Endothelial cell of umbilical vein (primary cell): ENCODE measurements at regions not wholly inside any gene's neighbourhood (a gene's known extent, or its start where the extent isn't known, plus 50 kb on each side); places are given as distances from the start of the nearest gene placed in this dataset.
A peak's percentile ranks its signal among the peaks of the same experiment; 100 is the strongest.

Experiments
- BruUV-seq: library from RNA; stranded (reverse); fragments of 400-500 nt; replicated peaks from 2 replicates; lab custom pipeline; 2021; lab: Mats Ljungman, UMichigan
- CTCF ChIA-PET: fragments of 300-600, 350-600 bp; sonication (Branson Sonifier 250); formaldehyde crosslinking; loops from one replicate; lab custom pipeline; 2021; ENCODE audit warnings: antibody characterized with exemption, inconsistent platforms; lab: Charles Lee
- POLR2A ChIA-PET: fragments of 300-600, 350-600 bp; sonication (Branson Sonifier 250); formaldehyde crosslinking; loops from one replicate; lab custom pipeline; 2021; ENCODE audit warnings: antibody characterized with exemption, inconsistent platforms; lab: Charles Lee
- DNase-seq: peaks from one replicate; pipeline ENCODE4 v3.0.0-alpha.2; 2011; ENCODE audit warnings: low read depth, low spot score
- FAIRE-seq: peaks from 2 replicates; lab custom pipeline; 2011; peaks lifted over from hg19 to GRCh38; lab: Jason Lieb, UNC
- H2AFZ ChIP-seq: 2 replicates; pipeline ENCODE4 v1.6.0; 2012; ENCODE audit warnings: low read depth, low read length, control low read depth, inconsistent platforms
- H3K27ac ChIP-seq: 2 replicates; pipeline ENCODE4 v1.5.1; 2011; ENCODE audit warnings: low read depth, mild to moderate bottlenecking, control low read depth, low read length, moderate library complexity; ENCODE audit not compliant: insufficient read depth
- H3K27me3 ChIP-seq, 2 experiments: 2 replicates each; pipeline versions ENCODE4 v1.6.0 to v1.6.1; 2011; ENCODE audit warnings: low read length in 2 of 2, mixed read lengths in 1 of 2; ENCODE audit not compliant: control insufficient read depth in 2 of 2, insufficient read depth in 2 of 2
- H3K36me3 ChIP-seq, 2 experiments: 2 replicates in 1 of 2; 3 replicates in 1 of 2; pipeline ENCODE4 v1.5.1; 2011; ENCODE audit warnings: low read length in 2 of 2, mild to moderate bottlenecking in 1 of 2, moderate library complexity in 1 of 2; ENCODE audit not compliant: control insufficient read depth in 2 of 2, insufficient read depth in 2 of 2; ENCODE audit errors: extremely low read depth in 1 of 2
- H3K4me1 ChIP-seq: 3 replicates; pipeline ENCODE4 v1.5.1; 2011; ENCODE audit warnings: mild to moderate bottlenecking, low read length; ENCODE audit not compliant: control insufficient read depth, insufficient read depth; ENCODE audit errors: extremely low read depth
- H3K4me2 ChIP-seq: 2 replicates; pipeline ENCODE4 v1.6.1; 2011; ENCODE audit warnings: low read length, control low read depth, mixed read lengths; ENCODE audit not compliant: insufficient read depth
- H3K4me3 ChIP-seq, 3 experiments: fragments of 200-600 bp in 1 of 3; sonication (generic), shearing (Covaris generic) in 1 of 3; replicated peaks in 1 of 3; 2 replicates each; pipeline ENCODE4 v1.5.1; 2011 to 2016; ENCODE audit warnings: control low read depth in 3 of 3, low read length in 3 of 3, mild to moderate bottlenecking in 2 of 3, inconsistent platforms in 1 of 3, low read depth in 1 of 3, moderate library complexity in 1 of 3; ENCODE audit not compliant: insufficient read depth in 1 of 3
- H3K79me2 ChIP-seq: 2 replicates; pipeline ENCODE4 v1.6.0; 2012; ENCODE audit warnings: low read length, inconsistent platforms; ENCODE audit not compliant: control insufficient read depth, insufficient read depth
- H3K9ac ChIP-seq: replicated peaks from 2 replicates; pipeline ENCODE3; 2011; ENCODE audit warnings: low read length, control low read depth; ENCODE audit not compliant: insufficient read depth; ENCODE audit errors: extremely low read depth
- H3K9me1 ChIP-seq: replicated peaks from 3 replicates; pipeline ENCODE4 v1.6.0; 2011; ENCODE audit warnings: mild to moderate bottlenecking, low read length; ENCODE audit not compliant: control insufficient read depth, insufficient read depth; ENCODE audit errors: extremely low read depth
- H3K9me3 ChIP-seq: replicated peaks from 2 replicates; pipeline ENCODE4 v1.5.1; 2012; ENCODE audit warnings: low read length, inconsistent platforms; ENCODE audit not compliant: control insufficient read depth, insufficient read depth
- H4K20me1 ChIP-seq: replicated peaks from 2 replicates; pipeline ENCODE3; 2011; ENCODE audit warnings: mild to moderate bottlenecking, low read length; ENCODE audit not compliant: control insufficient read depth, insufficient read depth; ENCODE audit errors: extremely low read depth
- CTCF ChIP-seq, 2 donors: IDR thresholded peaks; 1 replicate in 1 of 2; 2 replicates in 1 of 2; pipeline ENCODE4 v1.5.1; 2011; ENCODE audit warnings: low read length in 2 of 2, mild to moderate bottlenecking in 2 of 2, moderate library complexity in 2 of 2, control low read depth in 1 of 2, inconsistent platforms in 1 of 2, low read depth in 1 of 2; ENCODE audit not compliant: insufficient read depth in 1 of 2; ENCODE audit errors: extremely low read depth in 1 of 2
- FOS ChIP-seq: IDR thresholded peaks from 2 replicates; pipeline ENCODE4 v1.6.1; 2011; ENCODE audit warnings: mild to moderate bottlenecking, low read length, moderate library complexity, borderline replicate concordance; ENCODE audit not compliant: insufficient read depth
- GATA2 ChIP-seq: IDR thresholded peaks from 2 replicates; pipeline ENCODE4 v1.7.0; 2011; ENCODE audit warnings: low read depth, mild to moderate bottlenecking, moderate library complexity, mixed read lengths, low read length; ENCODE audit not compliant: insufficient read length, insufficient read depth
- JUN ChIP-seq: IDR thresholded peaks from 2 replicates; pipeline ENCODE4 v1.6.1; 2011; ENCODE audit warnings: borderline replicate concordance, low read depth; ENCODE audit not compliant: insufficient read length, insufficient read depth
- MAX ChIP-seq: IDR thresholded peaks from 2 replicates; pipeline ENCODE4 v1.6.1; 2011; ENCODE audit not compliant: insufficient read depth, insufficient read length
- MYC ChIP-seq: IDR thresholded peaks from one replicate; pipeline ENCODE4 v1.6.1; 2011; ENCODE audit warnings: mild to moderate bottlenecking, low read depth, low read length
- POLR2A ChIP-seq: IDR thresholded peaks from 2 replicates; pipeline ENCODE4 v1.6.1; 2012; ENCODE audit warnings: low read depth, mild to moderate bottlenecking, control low read depth, low read length
- POLR2AphosphoS5 ChIP-seq: IDR thresholded peaks from 2 replicates; pipeline ENCODE4 v1.6.1; 2012; ENCODE audit warnings: low read depth, mild to moderate bottlenecking, control low read depth, low read length, moderate library complexity; ENCODE audit not compliant: insufficient read depth
- dilution Hi-C: fragments of 300-500 bp; cut with MboI; formaldehyde crosslinking; loops from one replicate; pipeline ENCODE4 v1.15.0; 2019; ENCODE audit warnings: low sequenced_read_pairs; ENCODE audit not compliant: extremely low pct_ligation_motif_present
- intact Hi-C: fragments of 100-400 bp; cut with micrococcal nuclease; formaldehyde crosslinking; loops from one replicate; pipeline ENCODE4 v1.10.0; 2022

GRCh38 chr14:53842938-53843337, 113.7 kb downstream of the BMP4 start:
- no peaks in the 10 kb centered on the region for H3K9me1 ChIP-seq
- peak overlapping the region; percentile 87 for H3K27ac ChIP-seq
- H3K9me3 ChIP-seq, result no peaks in the 10 kb centered on the region
- peak overlapping the region; percentile 39 for H3K9ac ChIP-seq
- POLR2A ChIA-PET, result no interaction called here
- TF ChIP-seq FOS, result peak; percentile 52
- TF ChIP-seq GATA2, result peak; percentile 83
- peak; percentile 67 for TF ChIP-seq POLR2A
- TF ChIP-seq POLR2AphosphoS5, result peak; percentile 84
- TF ChIP-seq CTCF (IDR thresholded peaks at IDR 0.05; ENCODE audit: extremely low read depth in 1 of 2, insufficient read depth in 1 of 2, low read depth in 1 of 2, low read length in 2 of 2), result no peak
- no peak for TF ChIP-seq MAX
- TF ChIP-seq JUN, result peak; percentile 46
- TF ChIP-seq MYC, result no peak
- H2AFZ ChIP-seq, result peak overlapping the region; percentile 40
- no peak overlapping the region for H3K4me3 ChIP-seq
- H3K4me2 ChIP-seq, result peak overlapping the region; percentile 53
- H3K27me3 ChIP-seq, result no peaks in the 10 kb centered on the region
- intact Hi-C loops (loop anchor here (1.0 to 2.0 kb wide), 4 partner anchors 38 to 300 kb away; no protein-coding TSS in a partner anchor), dilution Hi-C loops (no loop called here)
- peak; percentile 94 for FAIRE-seq
- DNase-seq, result peak; percentile 75
- BruUV-seq, result no TSS peak
- peaks cover 34% of the 10 kb centered on the region for H3K4me1 ChIP-seq
- H3K79me2 ChIP-seq, result no peaks in the 10 kb centered on the region
- no peaks in the 10 kb centered on the region for H4K20me1 ChIP-seq
- CTCF ChIA-PET, result interaction anchor here (0.6 to 1.0 kb wide), 5 partner anchors 12 to 52 kb away, joined by 3 to 4 read pairs (median 3); no protein-coding TSS in a partner anchor
- no peaks in the 10 kb centered on the region for H3K36me3 ChIP-seq
